HEK293 (cell line): ENCODE measurements at regions not wholly inside any gene's neighbourhood (a gene's known extent, or its start where the extent isn't known, plus 50 kb on each side); places are given as distances from the start of the nearest gene placed in this dataset.

Source experiments
- CTCF ChIA-PET: fragments of 350-600 bp; formaldehyde crosslinking; extraction: SDS; loops from one replicate; lab custom pipeline; 2021; ENCODE audit warnings: antibody characterized with exemption; lab: Yijun Ruan, JAX
- POLR2A ChIA-PET: fragments of 300-600 bp; formaldehyde crosslinking; extraction: SDS; loops from one replicate; lab custom pipeline; 2020; ENCODE audit warnings: antibody characterized with exemption, inconsistent platforms; lab: Yijun Ruan, JAX
- H3K27ac ChIP-seq: fragments of 200-500 bp; sonication (Bioruptor generic); 2 replicates; pipeline ENCODE4 v1.5.1; 2014; ENCODE audit warnings: low read depth, low read length, control low read depth, inconsistent platforms; ENCODE audit errors: extremely low read depth
- H3K36me3 ChIP-seq, 2 experiments: fragments of 200-500 bp in 1 of 2; sonication (Bioruptor generic) in 1 of 2; 1 replicate in 1 of 2; 2 replicates in 1 of 2; pipeline ENCODE4 v1.5.1; 2014 to 2017; ENCODE audit warnings: inconsistent platforms in 2 of 2, low read length in 2 of 2; ENCODE audit not compliant: control insufficient read depth in 2 of 2, insufficient read depth in 1 of 2
- H3K4me1 ChIP-seq: fragments of 200-500 bp; sonication (Bioruptor generic); 2 replicates; pipeline ENCODE4 v1.5.1; 2014; ENCODE audit warnings: mild to moderate bottlenecking, low read length, inconsistent platforms; ENCODE audit not compliant: control insufficient read depth, insufficient read depth
- H3K4me3 ChIP-seq: 2 replicates; pipeline ENCODE4 v1.5.1; 2011; ENCODE audit warnings: low read depth, mild to moderate bottlenecking, control low read depth, low read length, moderate library complexity
- H3K9me3 ChIP-seq: fragments of 200-500 bp; sonication (Bioruptor generic); 2 replicates; pipeline ENCODE4 v1.5.1; 2014; ENCODE audit warnings: low read depth, low read length, inconsistent platforms; ENCODE audit not compliant: control insufficient read depth, insufficient read depth
- GLIS2 ChIP-seq: fragments of 450-650 bp; formaldehyde crosslinking; IDR thresholded peaks from 2 replicates; pipeline ENCODE4 v1.5.1; 2016; ENCODE audit warnings: missing biosample characterization, missing genetic modification characterization
- KLF9 ChIP-seq: fragments of 450-650 bp; formaldehyde crosslinking; IDR thresholded peaks from 2 replicates; pipeline ENCODE4 v1.5.1; 2016; ENCODE audit warnings: missing biosample characterization, missing genetic modification characterization, low read depth
- MYNN ChIP-seq: fragments of 450-650 bp; formaldehyde crosslinking; IDR thresholded peaks from 2 replicates; pipeline ENCODE4 v1.5.1; 2016; ENCODE audit warnings: missing biosample characterization, missing genetic modification characterization, borderline replicate concordance
- SCRT2 ChIP-seq: fragments of 450-650 bp; formaldehyde crosslinking; IDR thresholded peaks from 2 replicates; pipeline ENCODE4 v1.5.1; 2016; ENCODE audit warnings: missing biosample characterization, missing genetic modification characterization
- TSHZ1 ChIP-seq: fragments of 450-650 bp; formaldehyde crosslinking; IDR thresholded peaks from 2 replicates; pipeline ENCODE4 v1.5.1; 2016; ENCODE audit warnings: missing biosample characterization, missing genetic modification characterization, borderline replicate concordance
- YY1 ChIP-seq: fragments of 450-650 bp; formaldehyde crosslinking; IDR thresholded peaks from 2 replicates; pipeline ENCODE4 v1.5.1; 2018; ENCODE audit warnings: missing biosample characterization, missing genetic modification characterization
- ZBTB21 ChIP-seq: fragments of 450-650 bp; formaldehyde crosslinking; IDR thresholded peaks from 2 replicates; pipeline ENCODE4 v1.5.1; 2017; ENCODE audit warnings: missing biosample characterization, missing genetic modification characterization
- ZBTB8A ChIP-seq: fragments of 450-650 bp; formaldehyde crosslinking; IDR thresholded peaks from 2 replicates; pipeline ENCODE4 v1.5.1; 2016; ENCODE audit warnings: missing biosample characterization, missing genetic modification characterization
- ZFP37 ChIP-seq: fragments of 450-650 bp; formaldehyde crosslinking; IDR thresholded peaks from 2 replicates; pipeline ENCODE4 v1.5.1; 2016; ENCODE audit warnings: missing biosample characterization, missing genetic modification characterization
- ZFP69B ChIP-seq: fragments of 450-650 bp; formaldehyde crosslinking; IDR thresholded peaks from 2 replicates; pipeline ENCODE4 v1.5.1; 2016; ENCODE audit warnings: missing biosample characterization, missing genetic modification characterization
- ZNF114 ChIP-seq: fragments of 450-650 bp; formaldehyde crosslinking; IDR thresholded peaks from 2 replicates; pipeline ENCODE4 v1.5.0; 2017; ENCODE audit warnings: missing biosample characterization, missing genetic modification characterization
- ZNF133 ChIP-seq: fragments of 450-650 bp; formaldehyde crosslinking; IDR thresholded peaks from 2 replicates; pipeline ENCODE4 v1.5.1; 2016; ENCODE audit warnings: missing biosample characterization, missing genetic modification characterization
- ZNF19 ChIP-seq: fragments of 450-650 bp; formaldehyde crosslinking; IDR thresholded peaks from 2 replicates; pipeline ENCODE4; 2016; ENCODE audit warnings: missing biosample characterization, missing genetic modification characterization, low read depth
- ZNF324 ChIP-seq: fragments of 450-650 bp; formaldehyde crosslinking; IDR thresholded peaks from 2 replicates; pipeline ENCODE4 v1.5.1; 2016; ENCODE audit warnings: missing biosample characterization, missing genetic modification characterization
- ZNF341 ChIP-seq: fragments of 450-650 bp; formaldehyde crosslinking; IDR thresholded peaks from 2 replicates; pipeline ENCODE4; 2016; ENCODE audit warnings: low read depth, missing biosample characterization, missing genetic modification characterization
- ZNF37A ChIP-seq: fragments of 450-650 bp; IDR thresholded peaks from 2 replicates; pipeline ENCODE4 v1.5.1; 2018; ENCODE audit warnings: missing biosample characterization, missing genetic modification characterization
- ZNF426 ChIP-seq: fragments of 450-650 bp; formaldehyde crosslinking; IDR thresholded peaks from 2 replicates; pipeline ENCODE4 v1.5.1; 2017; ENCODE audit warnings: missing biosample characterization, missing genetic modification characterization, mild to moderate bottlenecking, inconsistent platforms, moderate library complexity
- ZNF518A ChIP-seq: fragments of 450-650 bp; formaldehyde crosslinking; conservative IDR thresholded peaks from 2 replicates; pipeline ENCODE4 v1.5.1; 2016; ENCODE audit warnings: low read depth, missing biosample characterization, missing genetic modification characterization
- ZNF544 ChIP-seq: fragments of 450-650 bp; formaldehyde crosslinking; IDR thresholded peaks from 2 replicates; pipeline ENCODE4 v1.5.0; 2017; ENCODE audit warnings: missing biosample characterization, missing genetic modification characterization
- ZNF548 ChIP-seq: fragments of 450-650 bp; formaldehyde crosslinking; IDR thresholded peaks from 2 replicates; pipeline ENCODE4 v1.5.1; 2016; ENCODE audit warnings: missing biosample characterization, missing genetic modification characterization
- ZNF623 ChIP-seq: fragments of 450-650 bp; formaldehyde crosslinking; IDR thresholded peaks from 2 replicates; pipeline ENCODE4 v1.5.1; 2016; ENCODE audit warnings: missing biosample characterization, missing genetic modification characterization
- ZNF658 ChIP-seq: fragments of 450-650 bp; formaldehyde crosslinking; IDR thresholded peaks from 2 replicates; pipeline ENCODE4; 2016; ENCODE audit warnings: missing biosample characterization, missing genetic modification characterization
- ZNF76 ChIP-seq: fragments of 450-650 bp; formaldehyde crosslinking; IDR thresholded peaks from 2 replicates; pipeline ENCODE4; 2016; ENCODE audit warnings: low read depth, missing biosample characterization, missing genetic modification characterization, borderline replicate concordance
- ZNF768 ChIP-seq: fragments of 450-650 bp; formaldehyde crosslinking; IDR thresholded peaks from 2 replicates; pipeline ENCODE4 v1.5.1; 2018; ENCODE audit warnings: missing biosample characterization, mild to moderate bottlenecking, missing genetic modification characterization
- TF ChIP-seq, protein P1 (sequence below): fragments of 450-650 bp; formaldehyde crosslinking; IDR thresholded peaks from 2 replicates; pipeline ENCODE4 v1.5.1; 2016; ENCODE audit warnings: missing biosample characterization, missing genetic modification characterization
- TF ChIP-seq, protein P2 (sequence below): fragments of 450-650 bp; formaldehyde crosslinking; IDR thresholded peaks from 2 replicates; pipeline ENCODE4 v1.5.1; 2016; ENCODE audit warnings: missing biosample characterization, missing genetic modification characterization

GRCh38 chr1:30420519-30421050 is 302.8 kb downstream of the MATN1 start (continued):
- TF ChIP-seq TSHZ1: no peak
- TF ChIP-seq ZNF658 (tag by site-specific recombination): no peak
- TF ChIP-seq ZNF623: no peak
- TF ChIP-seq MYNN: no peak
- TF ChIP-seq YY1 (tag by site-specific recombination): no peak
- no peak for TF ChIP-seq ZNF76 (tag by site-specific recombination)
- no peak for TF ChIP-seq ZFP69B (tag by site-specific recombination)
- no peak for TF ChIP-seq ZNF548 (tag by site-specific recombination)
- TF ChIP-seq, protein P1, sequence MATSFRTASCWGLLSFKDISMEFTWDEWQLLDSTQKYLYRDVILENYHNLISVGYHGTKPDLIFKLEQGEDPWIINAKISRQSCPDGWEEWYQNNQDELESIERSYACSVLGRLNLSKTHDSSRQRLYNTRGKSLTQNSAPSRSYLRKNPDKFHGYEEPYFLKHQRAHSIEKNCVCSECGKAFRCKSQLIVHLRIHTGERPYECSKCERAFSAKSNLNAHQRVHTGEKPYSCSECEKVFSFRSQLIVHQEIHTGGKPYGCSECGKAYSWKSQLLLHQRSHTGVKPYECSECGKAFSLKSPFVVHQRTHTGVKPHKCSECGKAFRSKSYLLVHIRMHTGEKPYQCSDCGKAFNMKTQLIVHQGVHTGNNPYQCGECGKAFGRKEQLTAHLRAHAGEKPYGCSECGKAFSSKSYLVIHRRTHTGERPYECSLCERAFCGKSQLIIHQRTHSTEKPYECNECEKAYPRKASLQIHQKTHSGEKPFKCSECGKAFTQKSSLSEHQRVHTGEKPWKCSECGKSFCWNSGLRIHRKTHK (tag by site-specific recombination): no peak
- no peak for TF ChIP-seq ZNF19
- TF ChIP-seq, protein P2, sequence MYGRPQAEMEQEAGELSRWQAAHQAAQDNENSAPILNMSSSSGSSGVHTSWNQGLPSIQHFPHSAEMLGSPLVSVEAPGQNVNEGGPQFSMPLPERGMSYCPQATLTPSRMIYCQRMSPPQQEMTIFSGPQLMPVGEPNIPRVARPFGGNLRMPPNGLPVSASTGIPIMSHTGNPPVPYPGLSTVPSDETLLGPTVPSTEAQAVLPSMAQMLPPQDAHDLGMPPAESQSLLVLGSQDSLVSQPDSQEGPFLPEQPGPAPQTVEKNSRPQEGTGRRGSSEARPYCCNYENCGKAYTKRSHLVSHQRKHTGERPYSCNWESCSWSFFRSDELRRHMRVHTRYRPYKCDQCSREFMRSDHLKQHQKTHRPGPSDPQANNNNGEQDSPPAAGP (tag by site-specific recombination): no peak
- TF ChIP-seq ZNF324 (tag by site-specific recombination): no peak
- TF ChIP-seq ZNF426 (tag by site-specific recombination): no peak
- TF ChIP-seq ZFP37: no peak

DNA sequence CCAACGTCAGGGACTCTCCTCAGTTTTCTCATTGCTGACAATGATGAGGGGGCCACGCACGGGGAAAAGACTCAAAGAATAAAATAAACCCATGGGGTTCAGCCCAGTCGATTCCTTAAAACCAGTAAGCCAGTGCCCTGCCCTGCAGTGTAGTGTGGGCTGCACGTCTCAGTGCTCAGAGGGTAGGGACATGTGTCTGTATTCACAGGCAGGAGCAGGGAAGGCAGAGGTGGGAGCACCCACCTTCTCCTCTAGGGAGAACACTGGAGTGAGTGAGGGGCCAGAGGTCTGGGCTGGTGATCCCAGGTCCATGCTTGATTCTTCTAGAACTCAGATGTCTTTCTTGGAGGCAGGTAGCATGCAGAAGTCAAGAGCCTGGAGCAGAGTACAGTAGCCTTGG is 303.6 kb downstream of the MATN1 start:
- Histone ChIP-seq H3K9me3 (no peaks in the 10 kb centered on the region), H3K27ac (no peak overlapping the region), H3K4me3 (no peak overlapping the region), H3K4me1 (no peaks in the 10 kb centered on the region), H3K36me3 (no peaks in the 10 kb centered on the region)
- ChIA-PET POLR2A (no interaction called here), CTCF (no interaction called here)
- no peak for TF ChIP-seq ZNF37A (tag by site-specific recombination)
- no peak for TF ChIP-seq GLIS2 (tag by site-specific recombination)
- TF ChIP-seq ZNF341 (tag by site-specific recombination): no peak
- no peak for TF ChIP-seq KLF9 (tag by site-specific recombination)
- no peak for TF ChIP-seq ZBTB21 (tag by site-specific recombination)
- TF ChIP-seq, protein P2 (tag by site-specific recombination): no peak
- no peak for TF ChIP-seq ZNF658 (tag by site-specific recombination)
- no peak for TF ChIP-seq SCRT2 (tag by site-specific recombination)
- no peak for TF ChIP-seq ZBTB8A (tag by site-specific recombination)
- no peak for TF ChIP-seq ZNF768 (tag by site-specific recombination)
- TF ChIP-seq ZNF114 (tag by site-specific recombination): no peak
- TF ChIP-seq ZNF518A: no peak
- TF ChIP-seq ZNF544 (tag by site-specific recombination): no peak
- no peak for TF ChIP-seq ZNF133 (tag by site-specific recombination)
